Prostate gland (tissue), 2 donors: ENCODE measurements at regions not wholly inside any gene's neighbourhood (a gene's known extent, or its start where the extent isn't known, plus 50 kb on each side); places are given as distances from the start of the nearest gene placed in this dataset.

Source experiments
- DNase-seq: peaks from one replicate; pipeline ENCODE4 v3.0.0-alpha.2; 2019; ENCODE audit warnings: low spot score
- H3K27ac ChIP-seq, 2 donors: fragments of 200-600 bp; sonication (generic); 2 replicates each; pipeline ENCODE4 v1.5.1; 2017 to 2019
- H3K27me3 ChIP-seq: fragments of 200-600 bp; sonication (generic); replicated peaks from 2 replicates; pipeline ENCODE4 v1.5.1; 2019; ENCODE audit not compliant: insufficient read depth
- H3K36me3 ChIP-seq, 2 donors: fragments of 200-600 bp; sonication (generic); 1 replicate in 1 of 2; 2 replicates in 1 of 2; pipeline versions ENCODE4 v1.5.1 to v1.8.1; 2017 to 2019
- H3K4me1 ChIP-seq: fragments of 200-600 bp; sonication (generic); replicated peaks from 2 replicates; pipeline ENCODE4 v1.5.1; 2019
- H3K4me3 ChIP-seq, 2 donors: fragments of 200-600 bp; sonication (generic); 2 replicates each; pipeline ENCODE4 v1.5.1; 2017 to 2019
- H3K9me3 ChIP-seq: fragments of 200-600 bp; sonication (generic); 2 replicates; pipeline ENCODE4 v1.5.1; 2017
- CTCF ChIP-seq, 4 experiments: fragments of 200-600 bp in 2 of 4; fragments of 450-650 bp in 2 of 4; sonication (generic) in 2 of 4; IDR thresholded peaks; 1 replicate in 3 of 4; 2 replicates in 1 of 4; pipeline ENCODE4 v1.5.1; 2016 to 2019; ENCODE audit warnings: antibody characterized with exemption in 4 of 4, mild to moderate bottlenecking in 2 of 4, moderate library complexity in 2 of 4
- POLR2A ChIP-seq: fragments of 450-650 bp; IDR thresholded peaks from one replicate; pipeline ENCODE4 v1.6.1; 2016; ENCODE audit warnings: antibody characterized with exemption, mild to moderate bottlenecking
- POLR2AphosphoS5 ChIP-seq: sonication (generic); formaldehyde crosslinking; IDR thresholded peaks from one replicate; pipeline ENCODE4 v1.6.1; 2017; ENCODE audit warnings: antibody characterized with exemption
- WGBS: methylation state at CpG from one replicate; pipeline ENCODE4 v1.1.5; 2018; 5-methylcytosine and 5-hydroxymethylcytosine counted together
- intact Hi-C: fragments of 100-400 bp; cut with DNase I; formaldehyde crosslinking; loops from one replicate; pipeline ENCODE4 v1.14.2; 2022

- Histone ChIP-seq H3K36me3 (no peaks in the 10 kb centered on the region), H3K27ac (no peak overlapping the region), H3K9me3 (no peaks in the 10 kb centered on the region), H3K4me1 (no peaks in the 10 kb centered on the region), H3K27me3 (peaks cover 2% of the 10 kb centered on the region), H3K4me3 (no peak overlapping the region)
- whole genome bisulfite sequencing = under 1% methylated on average over 10 of the region's 10 CpGs
- TF ChIP-seq POLR2AphosphoS5 (no peak), POLR2A (no peak), CTCF (IDR thresholded peaks at IDR 0.05) (no peak)
- no peak for DNase-seq
- intact Hi-C loops = no loop called here
These were observed 123.7 kb upstream of the HSD17B12 start for GRCh38 chr11:43556612-43557375.

GRCh38 chr11:43557553-43558110 lies 122.9 kb upstream of the HSD17B12 start:
- WGBS = 3% methylated on average over 13 of the region's 13 CpGs
- Histone ChIP-seq H3K27me3 (peaks cover 1% of the 10 kb centered on the region), H3K4me1 (no peaks in the 10 kb centered on the region), H3K36me3 (no peaks in the 10 kb centered on the region), H3K9me3 (no peaks in the 10 kb centered on the region), H3K27ac (no peak overlapping the region), H3K4me3 (no peak overlapping the region)
- intact Hi-C loops = no loop called here
- no peak for DNase-seq
- TF ChIP-seq CTCF (IDR thresholded peaks at IDR 0.05) (no peak), POLR2A (no peak), POLR2AphosphoS5 (no peak)

GRCh38 chr11:43558146-43558545 lies 122.4 kb upstream of the HSD17B12 start:
- no peak overlapping the region for H3K27ac ChIP-seq
- H3K9me3 ChIP-seq = no peaks in the 10 kb centered on the region
- H3K27me3 ChIP-seq = no peaks in the 10 kb centered on the region
- no peak for DNase-seq
- intact Hi-C loops = no loop called here
- H3K4me3 ChIP-seq = no peak overlapping the region
- TF ChIP-seq POLR2A (no peak), CTCF (IDR thresholded peaks at IDR 0.05) (no peak), POLR2AphosphoS5 (no peak)
- no peaks in the 10 kb centered on the region for H3K4me1 ChIP-seq
- H3K36me3 ChIP-seq = no peaks in the 10 kb centered on the region
- 18% methylated on average over 5 of the region's 5 CpGs for WGBS

- 19% methylated on average over 8 of the region's 8 CpGs for WGBS
- H3K27me3 ChIP-seq = no peaks in the 10 kb centered on the region
- intact Hi-C loops = no loop called here
- H3K4me3 ChIP-seq = no peak overlapping the region
- no peaks in the 10 kb centered on the region for H3K36me3 ChIP-seq
- H3K27ac ChIP-seq = no peak overlapping the region
- H3K4me1 ChIP-seq = no peaks in the 10 kb centered on the region
- DNase-seq = no peak
- H3K9me3 ChIP-seq = no peaks in the 10 kb centered on the region
- TF ChIP-seq POLR2AphosphoS5 (no peak), POLR2A (no peak), CTCF (IDR thresholded peaks at IDR 0.05) (no peak)
These were observed 121.9 kb upstream of the HSD17B12 start for GRCh38 chr11:43558556-43559127.
